ENCODE measurements at regions not wholly inside any gene's neighbourhood (a gene's known extent, or its start where the extent isn't known, plus 50 kb on each side); places are given as distances from the start of the nearest gene placed in this dataset.

DNA sequence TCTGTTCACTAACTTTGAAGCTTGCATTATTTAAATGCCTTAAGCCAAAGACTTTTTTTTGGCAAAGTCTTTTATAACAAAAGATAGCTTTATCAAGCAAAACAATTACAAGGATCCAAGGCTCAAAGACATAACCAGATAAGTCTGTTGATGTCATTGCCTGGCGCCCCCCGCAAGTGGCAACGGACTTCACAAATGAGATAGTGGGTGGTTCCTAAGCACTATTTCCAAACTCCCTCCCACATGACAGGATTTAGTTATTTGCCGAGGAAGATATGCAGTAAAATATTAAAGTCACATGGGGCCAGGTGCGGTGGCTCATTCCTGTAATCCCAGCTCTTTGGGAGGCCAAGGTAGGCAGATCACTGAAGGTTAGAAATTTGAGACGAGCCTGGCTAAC lies 194.2 kb upstream of the DDI1 start:
- no peak for TF ChIP-seq POLR2A (IDR thresholded peaks at IDR 0.05; ENCODE audit: low read depth, low read length)
- TF ChIP-seq, protein P1, sequence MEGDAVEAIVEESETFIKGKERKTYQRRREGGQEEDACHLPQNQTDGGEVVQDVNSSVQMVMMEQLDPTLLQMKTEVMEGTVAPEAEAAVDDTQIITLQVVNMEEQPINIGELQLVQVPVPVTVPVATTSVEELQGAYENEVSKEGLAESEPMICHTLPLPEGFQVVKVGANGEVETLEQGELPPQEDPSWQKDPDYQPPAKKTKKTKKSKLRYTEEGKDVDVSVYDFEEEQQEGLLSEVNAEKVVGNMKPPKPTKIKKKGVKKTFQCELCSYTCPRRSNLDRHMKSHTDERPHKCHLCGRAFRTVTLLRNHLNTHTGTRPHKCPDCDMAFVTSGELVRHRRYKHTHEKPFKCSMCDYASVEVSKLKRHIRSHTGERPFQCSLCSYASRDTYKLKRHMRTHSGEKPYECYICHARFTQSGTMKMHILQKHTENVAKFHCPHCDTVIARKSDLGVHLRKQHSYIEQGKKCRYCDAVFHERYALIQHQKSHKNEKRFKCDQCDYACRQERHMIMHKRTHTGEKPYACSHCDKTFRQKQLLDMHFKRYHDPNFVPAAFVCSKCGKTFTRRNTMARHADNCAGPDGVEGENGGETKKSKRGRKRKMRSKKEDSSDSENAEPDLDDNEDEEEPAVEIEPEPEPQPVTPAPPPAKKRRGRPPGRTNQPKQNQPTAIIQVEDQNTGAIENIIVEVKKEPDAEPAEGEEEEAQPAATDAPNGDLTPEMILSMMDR (IDR thresholded peaks at IDR 0.05; ENCODE audit: extremely low read depth in 1 of 2, insufficient read depth in 1 of 2, low read depth in 1 of 2, low read length in 2 of 2): no peak
- TF ChIP-seq, protein P2, sequence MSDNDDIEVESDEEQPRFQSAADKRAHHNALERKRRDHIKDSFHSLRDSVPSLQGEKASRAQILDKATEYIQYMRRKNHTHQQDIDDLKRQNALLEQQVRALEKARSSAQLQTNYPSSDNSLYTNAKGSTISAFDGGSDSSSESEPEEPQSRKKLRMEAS (IDR thresholded peaks at IDR 0.05; ENCODE audit: insufficient read depth, insufficient read length): no peak
